ENCODE measurements at regions not wholly inside any gene's neighbourhood (a gene's known extent, or its start where the extent isn't known, plus 50 kb on each side); places are given as distances from the start of the nearest gene placed in this dataset.

GRCh38 chr19:30774252-30774766 is 402.1 kb downstream of the ZNF536 start:
- Mint-ChIP-seq H3K4me3 (no peak overlapping the region), H3K36me3 (no peaks in the 10 kb centered on the region), H3K27me3 (ENCODE audit: low read depth in 3 of 3) (peaks cover 4 to 10% (median 5%) of the 10 kb centered on the region in 3 donors), H3K27ac (no peak overlapping the region), H3K9me3 (peaks cover 1 to 10% (median 6%) of the 10 kb centered on the region in 7 donors), H3K4me1 (no peaks in the 10 kb centered on the region)
- intact Hi-C loops (cut with micrococcal nuclease), result no loop called here
- H3K79me2 ChIP-seq (ENCODE audit: insufficient read depth, low read length), result no peaks in the 10 kb centered on the region
- no peaks in the 10 kb centered on the region for H3K36me3 ChIP-seq (replicated peaks in 1 of 2; ENCODE audit: control insufficient read depth in 1 of 2, insufficient read depth in 2 of 2, low read length in 2 of 2)
- no peaks in the 10 kb centered on the region for H3K27me3 ChIP-seq (ENCODE audit: control insufficient read depth in 2 of 2, insufficient read depth in 2 of 2, low read length in 2 of 2)
- DNase-seq, result no peak
- TF ChIP-seq CTCF (IDR thresholded peaks at IDR 0.05), result no peak
- H3K27ac ChIP-seq (ENCODE audit: low read depth in 1 of 2, low read length in 2 of 2), result no peak overlapping the region
- no peaks in the 10 kb centered on the region for H3K9me3 ChIP-seq (replicated peaks in 1 of 2; ENCODE audit: control insufficient read depth in 1 of 2, insufficient read depth in 1 of 2, low read length in 2 of 2)
- no peak overlapping the region for H2AFZ ChIP-seq (ENCODE audit: insufficient read depth, low read depth, low read length, poor library complexity, severe bottlenecking)
- no peak overlapping the region for H3K9ac ChIP-seq (ENCODE audit: insufficient read depth, low read length, poor library complexity, severe bottlenecking)
- no peak overlapping the region for H3K4me2 ChIP-seq (replicated peaks; ENCODE audit: extremely low read depth, low read length, poor library complexity, severe bottlenecking)
- no CpG with 5 or more reads among the region's 3 CpGs for WGBS (ENCODE audit: insufficient coverage)
- H3K4me1 ChIP-seq (ENCODE audit: control insufficient read depth in 1 of 2, insufficient read depth in 2 of 2, low read length in 2 of 2), result no peaks in the 10 kb centered on the region
- no peak overlapping the region for H3K4me3 ChIP-seq (replicated peaks in 1 of 3; ENCODE audit: low read depth in 2 of 3, low read length in 3 of 3)
- no peaks in the 10 kb centered on the region for H4K20me1 ChIP-seq (ENCODE audit: insufficient read depth, low read length)

DNA sequence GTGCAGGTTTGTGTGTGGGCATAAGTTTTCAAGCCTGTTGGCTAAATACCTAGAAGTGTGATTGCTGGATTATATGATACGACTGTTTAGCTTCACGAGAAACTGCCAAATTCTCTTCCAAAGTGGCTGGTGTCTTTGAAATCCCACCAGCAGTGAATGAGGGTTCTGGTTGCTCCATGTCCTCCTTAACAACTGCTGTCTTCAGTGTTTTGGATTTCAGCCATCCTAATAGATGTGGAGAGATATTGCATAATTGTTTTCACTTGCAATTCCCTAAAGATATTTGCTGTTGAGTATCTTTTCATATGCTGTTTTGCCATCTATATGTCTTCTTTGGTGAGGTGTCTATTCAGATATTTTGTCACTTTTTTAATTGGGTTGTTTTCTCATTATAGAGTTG is 390.5 kb downstream of the ZNF536 start:
- H3K27me3 Mint-ChIP-seq (ENCODE audit: low read depth in 3 of 3), result peaks cover 0 to 11% (median 2%) of the 10 kb centered on the region in 3 donors
- intact Hi-C loops (cut with micrococcal nuclease), result no loop called here
- Histone ChIP-seq H3K9ac (ENCODE audit: insufficient read depth, low read length, poor library complexity, severe bottlenecking) (no peak overlapping the region), H3K4me2 (replicated peaks; ENCODE audit: extremely low read depth, low read length, poor library complexity, severe bottlenecking) (no peak overlapping the region), H3K4me3 (replicated peaks in 1 of 3; ENCODE audit: low read depth in 2 of 3, low read length in 3 of 3) (no peak overlapping the region), H3K4me1 (ENCODE audit: control insufficient read depth in 1 of 2, insufficient read depth in 2 of 2, low read length in 2 of 2) (no peaks in the 10 kb centered on the region), H4K20me1 (ENCODE audit: insufficient read depth, low read length) (no peaks in the 10 kb centered on the region), H3K79me2 (ENCODE audit: insufficient read depth, low read length) (no peaks in the 10 kb centered on the region), H3K36me3 (replicated peaks in 1 of 2; ENCODE audit: control insufficient read depth in 1 of 2, insufficient read depth in 2 of 2, low read length in 2 of 2) (no peaks in the 10 kb centered on the region), H3K27me3 (ENCODE audit: control insufficient read depth in 2 of 2, insufficient read depth in 2 of 2, low read length in 2 of 2) (no peaks in the 10 kb centered on the region), H3K9me3 (replicated peaks in 1 of 2; ENCODE audit: control insufficient read depth in 1 of 2, insufficient read depth in 1 of 2, low read length in 2 of 2) (no peaks in the 10 kb centered on the region), H2AFZ (ENCODE audit: insufficient read depth, low read depth, low read length, poor library complexity, severe bottlenecking) (no peak overlapping the region), H3K27ac (ENCODE audit: low read depth in 1 of 2, low read length in 2 of 2) (no peak overlapping the region)
- no peak for DNase-seq
- H3K27ac Mint-ChIP-seq, result no peak overlapping the region
- no peak overlapping the region for H3K4me3 Mint-ChIP-seq
- WGBS (ENCODE audit: insufficient coverage), result 95% methylated on average over 2 of the region's 2 CpGs
- no peaks in the 10 kb centered on the region for H3K36me3 Mint-ChIP-seq
- no peak for TF ChIP-seq CTCF (IDR thresholded peaks at IDR 0.05)
- peaks cover 0 to 6% (median 0%) of the 10 kb centered on the region in 7 donors for H3K9me3 Mint-ChIP-seq
- no peaks in the 10 kb centered on the region for H3K4me1 Mint-ChIP-seq
